Ishikawa (cell line): ENCODE measurements at regions not wholly inside any gene's neighbourhood (a gene's known extent, or its start where the extent isn't known, plus 50 kb on each side); places are given as distances from the start of the nearest gene placed in this dataset.

ENCODE experiments used
- CEBPB ChIP-seq: IDR thresholded peaks from 2 replicates; pipeline ENCODE4 v1.6.1; 2012
- CREB1 ChIP-seq: IDR thresholded peaks from 2 replicates; pipeline ENCODE4 v1.6.1; 2012; ENCODE audit warnings: low read depth
- EGR1 ChIP-seq: IDR thresholded peaks from 2 replicates; pipeline ENCODE4 v1.6.1; 2012
- EP300 ChIP-seq: IDR thresholded peaks from 2 replicates; pipeline ENCODE4 v1.6.1; 2012; ENCODE audit warnings: borderline replicate concordance
- MAX ChIP-seq: IDR thresholded peaks from 2 replicates; pipeline ENCODE4 v1.6.1; 2012
- NFIC ChIP-seq: IDR thresholded peaks from 2 replicates; pipeline ENCODE4 v1.6.1; 2012
- RAD21 ChIP-seq: IDR thresholded peaks from 2 replicates; pipeline ENCODE4 v1.6.1; 2012; ENCODE audit warnings: low read depth
- REST ChIP-seq: IDR thresholded peaks from 2 replicates; pipeline ENCODE4 v1.6.1; 2012; ENCODE audit warnings: low read depth, mild to moderate bottlenecking
- TAF1 ChIP-seq: IDR thresholded peaks from 2 replicates; pipeline ENCODE4 v1.6.1; 2012; ENCODE audit warnings: low read depth, mild to moderate bottlenecking
- TCF12 ChIP-seq: IDR thresholded peaks from 2 replicates; pipeline ENCODE4 v1.6.1; 2012; ENCODE audit warnings: low read depth
- TEAD4 ChIP-seq: IDR thresholded peaks from 2 replicates; pipeline ENCODE4 v1.6.1; 2012
- YY1 ChIP-seq: IDR thresholded peaks from 2 replicates; pipeline ENCODE4 v1.6.1; 2012; ENCODE audit warnings: low read depth
- ZBTB7A ChIP-seq: IDR thresholded peaks from 2 replicates; pipeline ENCODE4 v1.6.1; 2012; ENCODE audit warnings: low read depth
- TF ChIP-seq, protein P1 (sequence below): IDR thresholded peaks from 2 replicates; pipeline ENCODE4 v1.6.1; 2012

GRCh38 chr13:55245005-55245644 is 1895.6 kb upstream of the PRR20A start:
- TF ChIP-seq CREB1 (no peak), EP300 (no peak), YY1 (no peak), NFIC (no peak), CEBPB (no peak), REST (no peak), ZBTB7A (no peak), TAF1 (no peak), MAX (no peak), RAD21 (peak; percentile 74), TEAD4 (no peak), EGR1 (no peak), TCF12 (no peak)
- TF ChIP-seq, protein P1, sequence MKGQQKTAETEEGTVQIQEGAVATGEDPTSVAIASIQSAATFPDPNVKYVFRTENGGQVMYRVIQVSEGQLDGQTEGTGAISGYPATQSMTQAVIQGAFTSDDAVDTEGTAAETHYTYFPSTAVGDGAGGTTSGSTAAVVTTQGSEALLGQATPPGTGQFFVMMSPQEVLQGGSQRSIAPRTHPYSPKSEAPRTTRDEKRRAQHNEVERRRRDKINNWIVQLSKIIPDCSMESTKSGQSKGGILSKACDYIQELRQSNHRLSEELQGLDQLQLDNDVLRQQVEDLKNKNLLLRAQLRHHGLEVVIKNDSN, result no peak
